BE2C (cell line): ENCODE measurements at regions not wholly inside any gene's neighbourhood (a gene's known extent, or its start where the extent isn't known, plus 50 kb on each side); places are given as distances from the start of the nearest gene placed in this dataset.

Experiments
- DNase-seq: peaks from one replicate; pipeline ENCODE4 v3.0.0-alpha.2; 2020
- H3K27me3 ChIP-seq: fragments of 250-450 bp; sonication (Bioruptor Pico); 2 replicates; pipeline ENCODE4 v1.5.1; 2020; ENCODE audit warnings: mild to moderate bottlenecking
- H3K36me3 ChIP-seq: fragments of 250-450 bp; sonication (Bioruptor Pico); 2 replicates; pipeline ENCODE4 v1.5.1; 2020; ENCODE audit warnings: mild to moderate bottlenecking
- H3K4me1 ChIP-seq: fragments of 250-450 bp; sonication (Bioruptor Pico); 2 replicates; pipeline ENCODE4 v1.5.1; 2020
- H3K4me3 ChIP-seq: 2 replicates; pipeline ENCODE4 v1.5.1; 2011; ENCODE audit warnings: low read depth, low read length
- H3K9me3 ChIP-seq: fragments of 250-450 bp; sonication (Bioruptor Pico); 2 replicates; pipeline ENCODE4 v1.5.1; 2020
- CTCF ChIP-seq: IDR thresholded peaks from 2 replicates; pipeline ENCODE4 v1.5.1; 2012; ENCODE audit warnings: mild to moderate bottlenecking, low read depth, low read length

GRCh38 chr10:100612601-100613595 lies 77.2 kb downstream of the HIF1AN start:
- no peaks in the 10 kb centered on the region for H3K9me3 ChIP-seq
- TF ChIP-seq CTCF: no peak
- no peak overlapping the region for H3K4me3 ChIP-seq
- DNase-seq: no peak
- no peaks in the 10 kb centered on the region for H3K4me1 ChIP-seq
- peaks cover 18% of the 10 kb centered on the region for H3K27me3 ChIP-seq
- no peaks in the 10 kb centered on the region for H3K36me3 ChIP-seq

- Histone ChIP-seq H3K9me3 (no peaks in the 10 kb centered on the region), H3K27me3 (peaks cover 18% of the 10 kb centered on the region), H3K4me1 (no peaks in the 10 kb centered on the region), H3K36me3 (no peaks in the 10 kb centered on the region), H3K4me3 (no peak overlapping the region)
- no peak for DNase-seq
- no peak for TF ChIP-seq CTCF
Measured at GRCh38 chr10:100613846-100614245, 78.1 kb downstream of the HIF1AN start.

GRCh38 chr10:100614429-100615095 lies 78.8 kb downstream of the HIF1AN start:
- no peak for TF ChIP-seq CTCF
- Histone ChIP-seq H3K9me3 (no peaks in the 10 kb centered on the region), H3K27me3 (peaks cover 14% of the 10 kb centered on the region), H3K4me3 (no peak overlapping the region), H3K36me3 (no peaks in the 10 kb centered on the region), H3K4me1 (no peaks in the 10 kb centered on the region)
- DNase-seq: no peak

GRCh38 chr10:100615241-100615640 lies 79.5 kb downstream of the HIF1AN start:
- no peak for DNase-seq
- peaks cover 11% of the 10 kb centered on the region; the same call in 1 of the 2 replicates for H3K27me3 ChIP-seq
- no peaks in the 10 kb centered on the region for H3K4me1 ChIP-seq
- H3K9me3 ChIP-seq: no peaks in the 10 kb centered on the region
- no peak overlapping the region for H3K4me3 ChIP-seq
- no peaks in the 10 kb centered on the region for H3K36me3 ChIP-seq
- no peak for TF ChIP-seq CTCF

GRCh38 chr10:100615908-100616307 lies 80.2 kb downstream of the HIF1AN start:
- H3K27me3 ChIP-seq: peaks cover 17% of the 10 kb centered on the region; the same call in 1 of the 2 replicates
- no peak for DNase-seq
- H3K9me3 ChIP-seq: no peaks in the 10 kb centered on the region
- no peaks in the 10 kb centered on the region for H3K36me3 ChIP-seq
- no peak for TF ChIP-seq CTCF
- H3K4me1 ChIP-seq: no peaks in the 10 kb centered on the region
- no peak overlapping the region for H3K4me3 ChIP-seq
